H1 (cell line): ENCODE measurements at regions not wholly inside any gene's neighbourhood (a gene's known extent, or its start where the extent isn't known, plus 50 kb on each side); places are given as distances from the start of the nearest gene placed in this dataset.

ENCODE experiments used
- SIX5 ChIP-seq: IDR thresholded peaks from 2 replicates; pipeline ENCODE4 v1.6.1; 2011; ENCODE audit warnings: mild to moderate bottlenecking, low read depth, low read length
- TF ChIP-seq, protein P1 (sequence below): fragments of 300-600 bp; sonication (generic); IDR thresholded peaks from 2 replicates; pipeline ENCODE4 v1.7.1; 2012; ENCODE audit warnings: low read length, moderate library complexity, mild to moderate bottlenecking, inconsistent platforms; ENCODE audit not compliant: insufficient replicate concordance

DNA sequence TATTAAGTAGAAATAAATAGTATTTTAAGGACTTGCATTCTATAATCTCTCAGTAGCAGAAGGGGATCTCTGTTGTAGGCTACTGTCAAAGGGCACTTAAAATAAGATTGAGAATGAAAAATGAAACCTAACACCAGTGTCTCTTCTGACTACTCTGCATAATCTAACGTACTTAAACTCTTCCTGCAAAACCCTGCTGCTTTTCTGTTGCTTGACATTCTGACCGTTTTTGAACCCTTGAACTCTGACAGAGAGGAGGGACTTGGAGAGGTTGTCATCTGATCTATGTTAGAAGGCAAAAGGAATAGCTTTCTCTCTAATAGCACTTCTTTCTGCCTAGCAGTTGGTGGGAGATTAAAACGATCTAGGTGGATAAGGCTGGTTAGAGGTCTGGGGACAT is 204.6 kb downstream of the ZIC1 start (continued):
- TF ChIP-seq, protein P1, sequence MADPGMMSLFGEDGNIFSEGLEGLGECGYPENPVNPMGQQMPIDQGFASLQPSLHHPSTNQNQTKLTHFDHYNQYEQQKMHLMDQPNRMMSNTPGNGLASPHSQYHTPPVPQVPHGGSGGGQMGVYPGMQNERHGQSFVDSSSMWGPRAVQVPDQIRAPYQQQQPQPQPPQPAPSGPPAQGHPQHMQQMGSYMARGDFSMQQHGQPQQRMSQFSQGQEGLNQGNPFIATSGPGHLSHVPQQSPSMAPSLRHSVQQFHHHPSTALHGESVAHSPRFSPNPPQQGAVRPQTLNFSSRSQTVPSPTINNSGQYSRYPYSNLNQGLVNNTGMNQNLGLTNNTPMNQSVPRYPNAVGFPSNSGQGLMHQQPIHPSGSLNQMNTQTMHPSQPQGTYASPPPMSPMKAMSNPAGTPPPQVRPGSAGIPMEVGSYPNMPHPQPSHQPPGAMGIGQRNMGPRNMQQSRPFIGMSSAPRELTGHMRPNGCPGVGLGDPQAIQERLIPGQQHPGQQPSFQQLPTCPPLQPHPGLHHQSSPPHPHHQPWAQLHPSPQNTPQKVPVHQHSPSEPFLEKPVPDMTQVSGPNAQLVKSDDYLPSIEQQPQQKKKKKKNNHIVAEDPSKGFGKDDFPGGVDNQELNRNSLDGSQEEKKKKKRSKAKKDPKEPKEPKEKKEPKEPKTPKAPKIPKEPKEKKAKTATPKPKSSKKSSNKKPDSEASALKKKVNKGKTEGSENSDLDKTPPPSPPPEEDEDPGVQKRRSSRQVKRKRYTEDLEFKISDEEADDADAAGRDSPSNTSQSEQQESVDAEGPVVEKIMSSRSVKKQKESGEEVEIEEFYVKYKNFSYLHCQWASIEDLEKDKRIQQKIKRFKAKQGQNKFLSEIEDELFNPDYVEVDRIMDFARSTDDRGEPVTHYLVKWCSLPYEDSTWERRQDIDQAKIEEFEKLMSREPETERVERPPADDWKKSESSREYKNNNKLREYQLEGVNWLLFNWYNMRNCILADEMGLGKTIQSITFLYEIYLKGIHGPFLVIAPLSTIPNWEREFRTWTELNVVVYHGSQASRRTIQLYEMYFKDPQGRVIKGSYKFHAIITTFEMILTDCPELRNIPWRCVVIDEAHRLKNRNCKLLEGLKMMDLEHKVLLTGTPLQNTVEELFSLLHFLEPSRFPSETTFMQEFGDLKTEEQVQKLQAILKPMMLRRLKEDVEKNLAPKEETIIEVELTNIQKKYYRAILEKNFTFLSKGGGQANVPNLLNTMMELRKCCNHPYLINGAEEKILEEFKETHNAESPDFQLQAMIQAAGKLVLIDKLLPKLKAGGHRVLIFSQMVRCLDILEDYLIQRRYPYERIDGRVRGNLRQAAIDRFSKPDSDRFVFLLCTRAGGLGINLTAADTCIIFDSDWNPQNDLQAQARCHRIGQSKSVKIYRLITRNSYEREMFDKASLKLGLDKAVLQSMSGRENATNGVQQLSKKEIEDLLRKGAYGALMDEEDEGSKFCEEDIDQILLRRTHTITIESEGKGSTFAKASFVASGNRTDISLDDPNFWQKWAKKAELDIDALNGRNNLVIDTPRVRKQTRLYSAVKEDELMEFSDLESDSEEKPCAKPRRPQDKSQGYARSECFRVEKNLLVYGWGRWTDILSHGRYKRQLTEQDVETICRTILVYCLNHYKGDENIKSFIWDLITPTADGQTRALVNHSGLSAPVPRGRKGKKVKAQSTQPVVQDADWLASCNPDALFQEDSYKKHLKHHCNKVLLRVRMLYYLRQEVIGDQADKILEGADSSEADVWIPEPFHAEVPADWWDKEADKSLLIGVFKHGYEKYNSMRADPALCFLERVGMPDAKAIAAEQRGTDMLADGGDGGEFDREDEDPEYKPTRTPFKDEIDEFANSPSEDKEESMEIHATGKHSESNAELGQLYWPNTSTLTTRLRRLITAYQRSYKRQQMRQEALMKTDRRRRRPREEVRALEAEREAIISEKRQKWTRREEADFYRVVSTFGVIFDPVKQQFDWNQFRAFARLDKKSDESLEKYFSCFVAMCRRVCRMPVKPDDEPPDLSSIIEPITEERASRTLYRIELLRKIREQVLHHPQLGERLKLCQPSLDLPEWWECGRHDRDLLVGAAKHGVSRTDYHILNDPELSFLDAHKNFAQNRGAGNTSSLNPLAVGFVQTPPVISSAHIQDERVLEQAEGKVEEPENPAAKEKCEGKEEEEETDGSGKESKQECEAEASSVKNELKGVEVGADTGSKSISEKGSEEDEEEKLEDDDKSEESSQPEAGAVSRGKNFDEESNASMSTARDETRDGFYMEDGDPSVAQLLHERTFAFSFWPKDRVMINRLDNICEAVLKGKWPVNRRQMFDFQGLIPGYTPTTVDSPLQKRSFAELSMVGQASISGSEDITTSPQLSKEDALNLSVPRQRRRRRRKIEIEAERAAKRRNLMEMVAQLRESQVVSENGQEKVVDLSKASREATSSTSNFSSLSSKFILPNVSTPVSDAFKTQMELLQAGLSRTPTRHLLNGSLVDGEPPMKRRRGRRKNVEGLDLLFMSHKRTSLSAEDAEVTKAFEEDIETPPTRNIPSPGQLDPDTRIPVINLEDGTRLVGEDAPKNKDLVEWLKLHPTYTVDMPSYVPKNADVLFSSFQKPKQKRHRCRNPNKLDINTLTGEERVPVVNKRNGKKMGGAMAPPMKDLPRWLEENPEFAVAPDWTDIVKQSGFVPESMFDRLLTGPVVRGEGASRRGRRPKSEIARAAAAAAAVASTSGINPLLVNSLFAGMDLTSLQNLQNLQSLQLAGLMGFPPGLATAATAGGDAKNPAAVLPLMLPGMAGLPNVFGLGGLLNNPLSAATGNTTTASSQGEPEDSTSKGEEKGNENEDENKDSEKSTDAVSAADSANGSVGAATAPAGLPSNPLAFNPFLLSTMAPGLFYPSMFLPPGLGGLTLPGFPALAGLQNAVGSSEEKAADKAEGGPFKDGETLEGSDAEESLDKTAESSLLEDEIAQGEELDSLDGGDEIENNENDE: no peak
- no peak for TF ChIP-seq SIX5
